Lung (tissue), 11 donors: ENCODE measurements at regions not wholly inside any gene's neighbourhood (a gene's known extent, or its start where the extent isn't known, plus 50 kb on each side); places are given as distances from the start of the nearest gene placed in this dataset.
A peak's percentile ranks its signal among the peaks of the same experiment; 100 is the strongest.

Source experiments
- ATAC-seq: fragments of 200-7000 bp; cut with Tn5 transposase; one replicate; pipeline ENCODE4 v1.9.1; 2020; ENCODE audit warnings: moderate number of reproducible peaks; ENCODE audit not compliant: insufficient read depth, low FRiP score
- DNase-seq, 3 donors: peaks; one replicate each; pipeline ENCODE4 v3.0.0-alpha.2; 2013 to 2017
- H3K27ac ChIP-seq, 2 donors: one replicate each; pipeline ENCODE4 v1.5.1; 2013; ENCODE audit warnings: mild to moderate bottlenecking in 2 of 2, moderate library complexity in 2 of 2, control low read depth in 1 of 2, inconsistent platforms in 1 of 2, low read depth in 1 of 2, low read length in 1 of 2
- H3K27me3 ChIP-seq, 3 donors: one replicate each; pipeline ENCODE4 v1.5.1; 2013; ENCODE audit warnings: low read length in 2 of 3; ENCODE audit not compliant: control insufficient read depth in 3 of 3, insufficient read depth in 3 of 3
- H3K36me3 ChIP-seq, 4 donors: one replicate each; pipeline ENCODE4 v1.5.1; 2013; ENCODE audit warnings: low read length in 4 of 4, mild to moderate bottlenecking in 1 of 4, moderate library complexity in 1 of 4; ENCODE audit not compliant: control insufficient read depth in 4 of 4, insufficient read depth in 4 of 4
- H3K4me1 ChIP-seq, 5 donors: one replicate each; pipeline ENCODE4 v1.5.1; 2013; ENCODE audit warnings: low read length in 5 of 5, mild to moderate bottlenecking in 2 of 5, moderate library complexity in 1 of 5; ENCODE audit not compliant: control insufficient read depth in 5 of 5, insufficient read depth in 5 of 5
- H3K4me3 ChIP-seq: one replicate; pipeline ENCODE4 v1.5.1; 2013; ENCODE audit warnings: mild to moderate bottlenecking, control low read depth, moderate library complexity
- H3K9ac ChIP-seq, 2 donors: one replicate each; pipeline ENCODE4 v1.5.1; 2013; ENCODE audit warnings: low read length in 2 of 2, control low read depth in 1 of 2; ENCODE audit not compliant: insufficient read depth in 1 of 2
- H3K9me3 ChIP-seq, 4 donors: one replicate each; pipeline ENCODE4 v1.5.1; 2013; ENCODE audit warnings: low read length in 3 of 4, mild to moderate bottlenecking in 1 of 4, moderate library complexity in 1 of 4; ENCODE audit not compliant: control insufficient read depth in 4 of 4, insufficient read depth in 3 of 4
- CTCF ChIP-seq: IDR thresholded peaks from 2 replicates; pipeline ENCODE4 v1.5.1; 2012; ENCODE audit warnings: mild to moderate bottlenecking; ENCODE audit errors: control extremely low read depth, extremely low read depth
- WGBS, 2 donors: extraction: QIAGEN DNeasy Blood & Tissue Kit; methylation state at CpG; one replicate each; pipeline ENCODE4 v1.1.7; 2013; 5-methylcytosine and 5-hydroxymethylcytosine counted together
- donor health status: control.
- donor health status: control.
- donor health status: Bipolar disorder and iron deficiency.
- donor health status: healthy.
- donor health status: DM: yes; HTN: yes; CAD: no.

- DNase-seq (peak; percentile 51 to 88 (median 87)), ATAC-seq (no peak)
- 72 to 85% methylated on average over 2 of the region's 2 CpGs for WGBS, 2 donors
- no peaks in the 10 kb centered on the region for H3K36me3 ChIP-seq
- H3K4me1 ChIP-seq, result peaks cover 0 to 25% (median 9%) of the 10 kb centered on the region in 5 donors
- no peak overlapping the region for H3K27ac ChIP-seq
- no peaks in the 10 kb centered on the region for H3K9me3 ChIP-seq
- no peak overlapping the region for H3K4me3 ChIP-seq
- no peak for TF ChIP-seq CTCF
- H3K27me3 ChIP-seq, result no peaks in the 10 kb centered on the region
- H3K9ac ChIP-seq, result no peak overlapping the region
Observed at GRCh38 chr10:29056729-29057128, 232.1 kb upstream of the LYZL1 start.

- Histone ChIP-seq H3K27ac (no peak overlapping the region), H3K9me3 (no peaks in the 10 kb centered on the region), H3K9ac (no peak overlapping the region), H3K4me3 (no peak overlapping the region), H3K36me3 (no peaks in the 10 kb centered on the region), H3K4me1 (peaks cover 0 to 25% (median 9%) of the 10 kb centered on the region in 5 donors), H3K27me3 (no peaks in the 10 kb centered on the region)
- ATAC-seq (no peak), DNase-seq (peak; percentile 44 to 83 (median 77))
- 48 to 58% methylated on average over 4 of the region's 4 CpGs for WGBS, 2 donors
- TF ChIP-seq CTCF, result no peak
Observed at GRCh38 chr10:29057822-29058331, 231.0 kb upstream of the LYZL1 start.

GRCh38 chr10:29063806-29064644, 224.8 kb upstream of the LYZL1 start:
- peak in 2 of 3 donors; percentile 73 to 75 for DNase-seq
- Histone ChIP-seq H3K36me3 (no peaks in the 10 kb centered on the region), H3K9me3 (no peaks in the 10 kb centered on the region), H3K27me3 (no peaks in the 10 kb centered on the region), H3K27ac (no peak overlapping the region), H3K4me3 (no peak overlapping the region), H3K9ac (no peak overlapping the region), H3K4me1 (peaks cover 0 to 10% (median 0%) of the 10 kb centered on the region in 5 donors)
- TF ChIP-seq CTCF, result no peak
- WGBS, 2 donors, result 64 to 84% methylated on average over 5 of the region's 5 CpGs
- no peak for ATAC-seq
